ENCODE measurements at regions not wholly inside any gene's neighbourhood (a gene's known extent, or its start where the extent isn't known, plus 50 kb on each side); places are given as distances from the start of the nearest gene placed in this dataset.

DNA sequence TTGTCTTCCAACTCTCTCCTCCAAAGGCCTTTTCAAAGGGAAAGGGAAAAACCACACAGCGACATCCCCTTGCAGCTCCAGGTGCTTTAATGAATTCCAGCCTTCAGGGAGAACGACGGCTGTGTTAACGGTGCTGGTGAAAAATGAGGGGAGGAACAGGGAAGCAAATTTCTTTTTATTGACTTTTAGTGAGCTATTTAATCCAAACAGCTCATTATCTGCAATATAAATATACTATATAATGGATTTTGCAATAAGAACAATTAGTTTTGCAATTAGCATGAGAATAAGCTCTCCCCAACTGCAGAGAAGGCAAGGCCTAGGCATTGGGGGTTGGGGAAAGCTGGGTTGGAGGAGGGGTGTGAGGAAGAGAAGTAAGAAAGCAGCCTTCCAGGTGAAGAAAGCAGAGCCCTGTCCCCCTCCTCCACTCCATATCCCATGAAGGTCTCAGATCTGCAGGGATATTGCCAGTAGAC is 159.0 kb upstream of the ZC3H12A start:
- no peaks in the 10 kb centered on the region for H3K9me3 ChIP-seq (ENCODE audit: control insufficient read depth in 3 of 3, low read length in 3 of 3)
- H3K27ac ChIP-seq (ENCODE audit: low read depth, low read length) = no peak overlapping the region
- H3K36me3 ChIP-seq (ENCODE audit: control insufficient read depth in 3 of 3, insufficient read depth in 3 of 3, low read length in 3 of 3) = no peaks in the 10 kb centered on the region
- H3K4me1 ChIP-seq (ENCODE audit: control insufficient read depth in 3 of 3, insufficient read depth in 3 of 3, low read length in 3 of 3) = peaks cover 0 to 5% (median 0%) of the 10 kb centered on the region in 3 donors
- H3K27me3 ChIP-seq (ENCODE audit: control insufficient read depth in 3 of 3, insufficient read depth in 3 of 3, low read length in 3 of 3) = peaks cover 65 to 80% (median 77%) of the 10 kb centered on the region in 3 donors
- no peak overlapping the region for H3K9ac ChIP-seq (ENCODE audit: low read depth in 1 of 3, low read length in 3 of 3)
- H3K4me3 ChIP-seq (ENCODE audit: low read length in 3 of 3) = no peak overlapping the region

- H3K27me3 ChIP-seq (ENCODE audit: control insufficient read depth in 3 of 3, insufficient read depth in 3 of 3, low read length in 3 of 3) = peaks cover 70 to 79% (median 72%) of the 10 kb centered on the region in 3 donors
- no peak overlapping the region for H3K4me3 ChIP-seq (ENCODE audit: low read length in 3 of 3)
- H3K9ac ChIP-seq (ENCODE audit: low read depth in 1 of 3, low read length in 3 of 3) = no peak overlapping the region
- H3K4me1 ChIP-seq (ENCODE audit: control insufficient read depth in 3 of 3, insufficient read depth in 3 of 3, low read length in 3 of 3) = peaks cover 0 to 5% (median 0%) of the 10 kb centered on the region in 3 donors
- H3K27ac ChIP-seq (ENCODE audit: low read depth, low read length) = no peak overlapping the region
- H3K36me3 ChIP-seq (ENCODE audit: control insufficient read depth in 3 of 3, insufficient read depth in 3 of 3, low read length in 3 of 3) = no peaks in the 10 kb centered on the region
- peaks cover 0 to 4% (median 0%) of the 10 kb centered on the region in 3 donors for H3K9me3 ChIP-seq (ENCODE audit: control insufficient read depth in 3 of 3, low read length in 3 of 3)
These were observed 156.4 kb upstream of the ZC3H12A start for GRCh38 chr1:37317870-37318467.

- H3K9me3 ChIP-seq (ENCODE audit: control insufficient read depth in 3 of 3, low read length in 3 of 3) = peaks cover 0 to 4% (median under 1%) of the 10 kb centered on the region in 3 donors
- H3K4me1 ChIP-seq (ENCODE audit: control insufficient read depth in 3 of 3, insufficient read depth in 3 of 3, low read length in 3 of 3) = peaks cover 0 to 5% (median 0%) of the 10 kb centered on the region in 3 donors
- H3K36me3 ChIP-seq (ENCODE audit: control insufficient read depth in 3 of 3, insufficient read depth in 3 of 3, low read length in 3 of 3) = no peaks in the 10 kb centered on the region
- H3K27ac ChIP-seq (ENCODE audit: low read depth, low read length) = no peak overlapping the region
- peaks cover 65 to 74% (median 67%) of the 10 kb centered on the region in 3 donors for H3K27me3 ChIP-seq (ENCODE audit: control insufficient read depth in 3 of 3, insufficient read depth in 3 of 3, low read length in 3 of 3)
- H3K9ac ChIP-seq (ENCODE audit: low read depth in 1 of 3, low read length in 3 of 3) = no peak overlapping the region
- H3K4me3 ChIP-seq (ENCODE audit: low read length in 3 of 3) = no peak overlapping the region
These were observed 155.9 kb upstream of the ZC3H12A start for GRCh38 chr1:37318490-37318889.

DNA sequence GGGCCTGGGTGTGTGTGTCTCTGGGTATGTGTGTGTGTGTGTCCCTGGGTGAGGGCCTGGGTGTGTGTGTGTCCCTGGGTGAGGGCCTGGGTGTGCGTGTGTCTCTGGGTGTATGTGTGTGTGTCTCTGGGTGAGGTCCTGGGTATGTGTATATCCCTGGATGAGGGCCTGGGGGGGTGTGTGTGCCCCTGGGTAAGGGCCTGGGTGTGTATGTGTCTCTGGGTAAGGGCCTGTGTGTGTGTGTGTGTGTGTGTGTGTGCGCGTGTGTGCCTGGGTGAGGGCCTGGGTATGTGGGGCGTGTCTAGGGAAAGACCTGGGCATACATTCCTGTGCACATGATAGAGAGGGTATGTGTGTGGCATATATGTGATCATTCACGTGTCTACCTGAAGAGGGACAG is 155.1 kb upstream of the ZC3H12A start:
- Histone ChIP-seq H3K4me3 (ENCODE audit: low read length in 3 of 3) (no peak overlapping the region), H3K27ac (ENCODE audit: low read depth, low read length) (no peak overlapping the region), H3K9ac (ENCODE audit: low read depth in 1 of 3, low read length in 3 of 3) (no peak overlapping the region), H3K27me3 (ENCODE audit: control insufficient read depth in 3 of 3, insufficient read depth in 3 of 3, low read length in 3 of 3) (peaks cover 61 to 70% (median 64%) of the 10 kb centered on the region in 3 donors), H3K36me3 (ENCODE audit: control insufficient read depth in 3 of 3, insufficient read depth in 3 of 3, low read length in 3 of 3) (no peaks in the 10 kb centered on the region), H3K4me1 (ENCODE audit: control insufficient read depth in 3 of 3, insufficient read depth in 3 of 3, low read length in 3 of 3) (peaks cover 0 to 5% (median 0%) of the 10 kb centered on the region in 3 donors), H3K9me3 (ENCODE audit: control insufficient read depth in 3 of 3, low read length in 3 of 3) (peaks cover 0 to 5% (median 4%) of the 10 kb centered on the region in 3 donors)

DNA sequence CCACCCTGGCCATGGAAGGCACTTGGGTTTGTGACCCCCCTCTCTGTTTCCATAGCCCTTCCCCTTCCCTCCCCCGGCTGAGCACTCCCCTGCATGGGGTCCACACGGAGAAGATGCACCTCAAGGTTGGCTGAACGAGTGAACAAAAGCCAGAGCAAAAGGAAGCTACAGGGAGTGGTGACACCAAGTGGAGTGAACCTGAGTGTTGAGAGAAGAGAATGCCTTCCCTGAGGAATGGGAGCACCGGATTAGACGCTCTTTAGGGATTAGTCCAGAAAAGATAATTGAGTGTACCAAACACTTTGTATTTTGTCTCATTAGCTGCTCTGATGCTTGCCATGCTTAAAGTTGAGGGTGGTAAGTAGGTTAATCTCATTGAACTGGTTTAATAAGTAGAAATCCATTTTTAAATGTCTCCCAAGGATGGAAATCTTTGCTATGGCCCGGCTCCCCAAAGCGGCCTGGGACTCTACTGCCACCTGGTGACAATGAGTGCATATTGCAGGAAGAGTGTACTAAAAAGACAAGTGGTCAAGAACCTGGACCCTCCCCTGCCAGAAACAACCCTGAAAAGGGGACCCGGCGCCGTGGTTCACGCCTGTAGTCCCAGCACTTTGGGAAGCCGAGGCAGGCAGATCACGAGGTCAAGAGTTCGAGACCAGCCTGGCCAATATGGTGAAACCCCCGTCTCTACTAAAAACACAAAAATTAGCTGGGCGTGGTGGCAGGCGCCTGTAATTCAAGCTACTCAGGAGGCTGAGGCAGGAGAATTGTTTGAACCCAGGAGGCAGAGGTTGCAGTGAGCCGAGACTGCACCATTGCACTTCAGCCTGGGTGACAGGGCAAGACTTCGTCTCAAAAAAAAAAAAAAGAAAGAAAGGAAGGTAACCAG is 150.6 kb upstream of the ZC3H12A start:
- peaks cover 4 to 5% (median 4%) of the 10 kb centered on the region in 3 donors for H3K9me3 ChIP-seq (ENCODE audit: control insufficient read depth in 3 of 3, low read length in 3 of 3)
- no peak overlapping the region for H3K4me3 ChIP-seq (ENCODE audit: low read length in 3 of 3)
- no peaks in the 10 kb centered on the region for H3K36me3 ChIP-seq (ENCODE audit: control insufficient read depth in 3 of 3, insufficient read depth in 3 of 3, low read length in 3 of 3)
- no peaks in the 10 kb centered on the region for H3K4me1 ChIP-seq (ENCODE audit: control insufficient read depth in 3 of 3, insufficient read depth in 3 of 3, low read length in 3 of 3)
- H3K27ac ChIP-seq (ENCODE audit: low read depth, low read length) = no peak overlapping the region
- H3K9ac ChIP-seq (ENCODE audit: low read depth in 1 of 3, low read length in 3 of 3) = no peak overlapping the region
- H3K27me3 ChIP-seq (ENCODE audit: control insufficient read depth in 3 of 3, insufficient read depth in 3 of 3, low read length in 3 of 3) = peaks cover 26 to 37% (median 34%) of the 10 kb centered on the region in 3 donors

GRCh38 chr1:37325010-37325409 is 149.4 kb upstream of the ZC3H12A start:
- Histone ChIP-seq H3K36me3 (ENCODE audit: control insufficient read depth in 3 of 3, insufficient read depth in 3 of 3, low read length in 3 of 3) (no peaks in the 10 kb centered on the region), H3K27ac (ENCODE audit: low read depth, low read length) (no peak overlapping the region), H3K9me3 (ENCODE audit: control insufficient read depth in 3 of 3, low read length in 3 of 3) (peaks cover 4 to 5% (median 4%) of the 10 kb centered on the region in 3 donors), H3K27me3 (ENCODE audit: control insufficient read depth in 3 of 3, insufficient read depth in 3 of 3, low read length in 3 of 3) (peaks cover 14 to 25% (median 23%) of the 10 kb centered on the region in 3 donors), H3K4me1 (ENCODE audit: control insufficient read depth in 3 of 3, insufficient read depth in 3 of 3, low read length in 3 of 3) (no peaks in the 10 kb centered on the region), H3K9ac (ENCODE audit: low read depth in 1 of 3, low read length in 3 of 3) (no peak overlapping the region), H3K4me3 (ENCODE audit: low read length in 3 of 3) (no peak overlapping the region)

DNA sequence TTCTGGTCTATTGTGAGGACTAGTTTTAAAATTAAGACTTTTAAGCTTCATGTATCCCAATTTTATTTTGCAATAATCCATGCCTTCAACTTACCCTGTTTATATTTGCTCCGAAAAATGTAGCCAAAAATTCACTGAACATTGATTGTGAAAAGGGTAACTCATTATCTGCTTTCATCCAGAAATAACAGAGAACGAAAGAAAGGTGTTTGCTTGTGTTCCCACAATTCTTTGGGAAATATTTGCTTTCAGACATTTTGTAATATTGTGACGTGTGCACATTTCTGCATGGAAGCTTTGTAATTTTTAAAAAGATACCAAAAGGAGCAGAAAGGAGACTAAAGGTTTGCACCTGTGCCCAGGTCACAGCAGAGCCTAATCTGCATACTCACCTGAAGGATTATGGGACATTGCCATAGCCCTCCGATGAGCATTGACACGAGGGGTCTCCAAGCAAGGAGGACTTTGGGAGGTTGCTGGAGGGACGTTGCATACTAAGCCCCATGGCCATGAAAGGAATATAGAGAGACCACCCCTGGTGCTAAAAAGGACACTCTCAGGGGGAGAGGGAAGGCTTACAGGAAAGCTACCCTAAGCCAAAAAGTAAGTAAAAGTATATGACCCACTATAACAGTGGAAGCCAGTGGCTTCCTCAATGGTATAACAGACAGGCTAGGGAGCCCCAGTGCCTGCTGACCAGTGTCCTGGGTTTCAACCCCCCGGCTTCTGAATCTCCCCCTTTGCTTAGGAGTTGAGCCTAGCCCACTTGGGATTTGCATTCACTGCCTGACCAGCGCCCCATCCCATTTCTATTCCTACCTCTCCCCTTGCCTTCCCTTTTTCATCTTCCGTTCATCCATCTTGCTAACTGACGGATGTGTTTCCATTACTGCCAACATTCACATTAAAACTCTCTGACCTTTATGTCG is 148.6 kb upstream of the ZC3H12A start:
- H3K36me3 ChIP-seq (ENCODE audit: control insufficient read depth in 3 of 3, insufficient read depth in 3 of 3, low read length in 3 of 3) = no peaks in the 10 kb centered on the region
- no peaks in the 10 kb centered on the region for H3K4me1 ChIP-seq (ENCODE audit: control insufficient read depth in 3 of 3, insufficient read depth in 3 of 3, low read length in 3 of 3)
- peaks cover 12 to 19% (median 18%) of the 10 kb centered on the region in 3 donors for H3K27me3 ChIP-seq (ENCODE audit: control insufficient read depth in 3 of 3, insufficient read depth in 3 of 3, low read length in 3 of 3)
- no peak overlapping the region for H3K9ac ChIP-seq (ENCODE audit: low read depth in 1 of 3, low read length in 3 of 3)
- H3K9me3 ChIP-seq (ENCODE audit: control insufficient read depth in 3 of 3, low read length in 3 of 3) = peaks cover 4 to 5% (median 4%) of the 10 kb centered on the region in 3 donors
- H3K4me3 ChIP-seq (ENCODE audit: low read length in 3 of 3) = no peak overlapping the region
- H3K27ac ChIP-seq (ENCODE audit: low read depth, low read length) = no peak overlapping the region

GRCh38 chr1:37332126-37332525 is 142.3 kb upstream of the ZC3H12A start:
- Histone ChIP-seq H3K27me3 (ENCODE audit: control insufficient read depth in 3 of 3, insufficient read depth in 3 of 3, low read length in 3 of 3) (peaks cover 6 to 10% (median 8%) of the 10 kb centered on the region in 3 donors), H3K36me3 (ENCODE audit: control insufficient read depth in 3 of 3, insufficient read depth in 3 of 3, low read length in 3 of 3) (no peaks in the 10 kb centered on the region), H3K4me3 (ENCODE audit: low read length in 3 of 3) (no peak overlapping the region), H3K27ac (ENCODE audit: low read depth, low read length) (no peak overlapping the region), H3K4me1 (ENCODE audit: control insufficient read depth in 3 of 3, insufficient read depth in 3 of 3, low read length in 3 of 3) (no peaks in the 10 kb centered on the region), H3K9ac (ENCODE audit: low read depth in 1 of 3, low read length in 3 of 3) (no peak overlapping the region), H3K9me3 (ENCODE audit: control insufficient read depth in 3 of 3, low read length in 3 of 3) (peaks cover 0 to 10% (median 3%) of the 10 kb centered on the region in 3 donors)

DNA sequence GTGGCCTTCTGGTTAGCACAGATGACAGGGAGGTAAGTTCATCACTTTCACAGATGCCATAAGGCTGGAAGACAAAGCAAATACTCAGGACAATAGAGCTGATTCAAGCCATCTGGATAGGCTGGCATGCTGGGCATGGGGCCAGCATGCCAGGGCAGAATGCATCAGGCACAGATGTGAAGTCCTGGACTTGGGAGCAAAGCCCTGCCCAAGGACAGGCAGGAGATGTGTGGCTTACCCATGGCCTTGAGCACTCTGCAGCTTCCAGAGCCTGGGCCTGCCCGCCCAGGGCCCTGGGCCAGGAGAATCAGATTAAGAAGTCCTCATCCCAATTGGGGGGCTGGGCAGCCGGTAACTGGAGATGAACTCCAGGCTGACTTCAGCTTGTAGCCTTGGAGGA is 135.7 kb upstream of the ZC3H12A start:
- Histone ChIP-seq H3K27ac (ENCODE audit: low read depth, low read length) (no peak overlapping the region), H3K9ac (ENCODE audit: low read depth in 1 of 3, low read length in 3 of 3) (no peak overlapping the region), H3K27me3 (ENCODE audit: control insufficient read depth in 3 of 3, insufficient read depth in 3 of 3, low read length in 3 of 3) (peaks cover 0 to 10% (median 2%) of the 10 kb centered on the region in 3 donors), H3K4me1 (ENCODE audit: control insufficient read depth in 3 of 3, insufficient read depth in 3 of 3, low read length in 3 of 3) (no peaks in the 10 kb centered on the region), H3K9me3 (ENCODE audit: control insufficient read depth in 3 of 3, low read length in 3 of 3) (peaks cover 0 to 8% (median 3%) of the 10 kb centered on the region in 3 donors), H3K36me3 (ENCODE audit: control insufficient read depth in 3 of 3, insufficient read depth in 3 of 3, low read length in 3 of 3) (no peaks in the 10 kb centered on the region), H3K4me3 (ENCODE audit: low read length in 3 of 3) (no peak overlapping the region)
